NCI-H748 (cell line): ENCODE measurements at regions not wholly inside any gene's neighbourhood (a gene's known extent, or its start where the extent isn't known, plus 50 kb on each side); places are given as distances from the start of the nearest gene placed in this dataset.
"Not testable (repeated sequence)": the region's sequence is repeated elsewhere in the genome, so short reads cannot be mapped to it uniquely, and the experiment has no call there.

Experiments
- DNase-seq: peaks from one replicate; lab custom pipeline; 2025; ENCODE audit not compliant: unreplicated experiment; lab: John Stamatoyannopoulos, UW

GRCh38 chr11:104776501-104777170 is 121.6 kb downstream of the CASP12 start:
- DNase-seq: no peak

GRCh38 chr11:104774578-104774977 is 123.7 kb downstream of the CASP12 start:
- DNase-seq: no peak

GRCh38 chr11:104772806-104773241 is 125.4 kb downstream of the CASP12 start:
- no peak for DNase-seq

DNA sequence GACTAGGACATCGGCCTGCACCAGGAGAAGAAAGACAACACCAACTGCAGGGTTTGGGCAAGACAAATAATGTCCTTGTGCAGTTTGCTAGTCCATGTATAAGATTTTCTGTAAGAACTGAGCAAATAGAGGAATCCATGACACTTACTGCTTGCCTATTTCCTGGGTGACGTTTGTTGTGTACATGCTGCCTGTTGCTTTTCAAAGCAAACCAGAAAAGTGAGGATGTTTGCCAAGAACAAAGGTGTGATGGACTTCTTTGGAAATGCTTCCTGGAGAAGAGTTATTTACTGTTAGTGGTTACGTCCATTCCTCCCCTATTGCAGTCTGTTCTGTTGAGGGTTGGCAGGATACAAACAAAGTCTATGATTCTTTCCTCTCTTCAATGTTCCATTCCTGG is 126.5 kb downstream of the CASP12 start:
- DNase-seq: no peak

DNA sequence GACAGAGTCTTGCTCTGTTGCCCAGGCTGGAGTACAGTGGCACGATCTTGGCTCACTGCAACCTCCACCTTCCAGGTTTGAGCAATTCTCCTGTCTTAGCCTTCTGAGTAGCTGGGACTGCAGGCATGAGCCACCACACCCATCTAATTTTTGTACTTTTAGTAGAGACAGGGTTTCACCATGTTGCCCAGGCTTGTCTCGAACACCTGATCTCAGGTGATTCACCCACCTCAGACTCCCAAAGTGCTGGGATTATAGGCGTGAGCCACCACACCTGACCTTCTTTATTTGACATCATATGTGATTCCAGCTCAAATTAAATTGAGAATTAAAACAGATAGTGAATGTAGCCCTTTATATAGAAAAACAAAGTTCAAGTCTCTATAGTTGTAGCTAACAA is 127.2 kb downstream of the CASP12 start:
- DNase-seq: not testable (repeated sequence)

DNA sequence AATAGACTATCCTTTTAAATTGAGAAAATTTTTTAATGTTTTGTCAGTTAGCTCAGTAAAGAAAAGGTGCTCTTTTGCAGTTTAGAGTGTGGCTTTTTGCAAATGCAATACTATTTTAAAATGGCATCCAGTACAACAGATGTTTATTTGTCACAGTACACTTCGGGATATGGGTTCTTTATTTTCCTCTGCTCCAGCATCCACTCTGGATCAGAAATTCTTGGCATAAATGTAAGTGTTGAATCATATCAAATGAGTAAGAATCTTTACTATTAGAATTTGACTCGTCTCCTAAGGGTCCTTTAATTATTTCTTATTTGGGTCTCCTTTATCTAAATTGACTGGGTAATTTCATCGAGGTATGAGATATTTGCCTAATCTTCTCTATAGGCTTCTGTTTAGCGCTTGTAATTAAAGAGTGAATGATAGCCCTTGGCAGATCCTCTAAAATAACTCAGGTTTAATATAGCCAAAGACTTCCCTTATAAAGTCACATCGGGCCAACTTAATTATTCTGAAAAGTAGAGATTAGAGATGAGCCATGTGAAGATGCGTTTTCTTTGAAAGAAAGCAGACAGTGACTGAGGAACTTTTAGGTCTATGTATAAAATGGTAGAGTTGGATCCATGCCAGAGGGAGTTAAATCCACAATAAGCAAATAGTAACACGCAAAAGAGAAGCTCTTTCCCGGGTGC is 132.7 kb downstream of the CASP12 start:
- no peak for DNase-seq

- DNase-seq: no peak
Measured at GRCh38 chr11:104764710-104765045, 133.6 kb downstream of the CASP12 start.

DNA sequence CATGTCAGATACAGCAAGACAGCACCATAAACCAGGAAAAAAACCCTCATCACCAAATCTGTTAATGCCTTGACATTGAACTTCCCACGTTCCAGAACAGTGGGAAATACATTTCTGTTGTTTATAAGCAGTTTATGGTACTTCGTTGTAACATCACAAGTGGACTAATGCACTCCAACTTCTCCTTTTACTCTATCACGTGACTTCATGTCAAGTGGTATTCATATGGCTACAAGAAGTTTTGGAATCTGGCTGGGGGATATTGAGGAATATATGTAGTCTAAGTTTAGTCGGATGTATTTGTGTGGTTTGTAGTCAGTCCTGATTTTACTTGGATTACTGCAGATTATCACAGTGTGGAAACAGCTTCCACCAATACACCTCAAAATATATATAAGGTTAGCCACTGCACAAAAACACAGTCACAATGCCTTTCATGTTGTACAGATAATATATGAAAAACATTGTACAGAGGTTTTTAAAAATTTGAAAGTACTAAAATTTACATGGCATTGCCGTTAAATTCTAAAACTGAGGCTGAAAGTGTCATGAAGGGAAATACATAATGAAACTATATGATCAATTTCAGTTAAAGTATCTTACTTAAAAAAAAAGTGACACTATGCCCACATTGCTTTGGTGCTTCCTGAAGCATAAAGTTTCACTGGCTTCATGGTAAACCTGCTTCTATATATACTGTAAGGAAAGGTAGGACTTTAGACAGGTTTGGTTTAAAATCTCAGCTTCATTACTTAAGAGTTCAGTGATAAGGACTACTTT is 134.1 kb downstream of the CASP12 start:
- DNase-seq: no peak

DNA sequence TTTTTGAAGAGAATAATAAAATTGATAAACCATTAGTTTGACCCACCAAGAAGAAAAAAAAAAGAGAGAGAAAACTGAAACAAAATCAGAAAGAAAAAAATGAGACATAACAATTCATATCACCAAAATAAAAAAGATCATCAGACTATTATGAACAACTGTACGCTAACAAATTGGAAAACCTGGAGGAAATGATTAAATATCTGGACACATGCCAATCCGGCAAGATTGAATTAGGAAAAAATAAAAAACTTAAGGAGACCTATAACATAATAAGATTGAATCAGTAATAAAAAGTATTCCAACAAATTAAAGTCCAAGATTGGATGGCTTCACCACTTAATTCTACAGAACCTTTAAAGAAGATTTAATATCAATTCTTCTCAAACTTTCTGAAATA is 136.7 kb downstream of the CASP12 start:
- no peak for DNase-seq

GRCh38 chr11:104759464-104759863 is 138.8 kb downstream of the CASP12 start:
- no peak for DNase-seq

DNA sequence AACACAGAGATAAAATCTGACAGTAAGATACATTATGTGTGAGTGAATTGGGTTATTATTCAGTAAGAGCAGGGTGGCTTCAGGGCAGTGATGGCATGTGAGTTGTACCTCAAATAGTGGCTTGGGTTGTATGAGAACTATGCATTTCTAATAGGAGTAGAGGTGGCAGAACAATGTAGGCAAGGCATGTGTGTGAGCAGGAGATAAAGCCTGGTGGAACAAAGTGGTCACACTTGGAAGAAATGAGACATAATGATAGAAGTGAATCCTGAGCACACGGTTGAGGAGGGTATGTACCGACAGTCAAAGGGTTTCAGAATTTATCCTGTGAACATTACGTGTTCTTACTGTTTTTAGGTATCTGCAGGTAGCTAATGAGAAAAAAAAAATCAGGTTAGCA is 159.3 kb downstream of the CASP12 start:
- no peak for DNase-seq

- DNase-seq: no peak
Measured at GRCh38 chr11:104738208-104738607, 160.1 kb downstream of the CASP12 start.

DNA sequence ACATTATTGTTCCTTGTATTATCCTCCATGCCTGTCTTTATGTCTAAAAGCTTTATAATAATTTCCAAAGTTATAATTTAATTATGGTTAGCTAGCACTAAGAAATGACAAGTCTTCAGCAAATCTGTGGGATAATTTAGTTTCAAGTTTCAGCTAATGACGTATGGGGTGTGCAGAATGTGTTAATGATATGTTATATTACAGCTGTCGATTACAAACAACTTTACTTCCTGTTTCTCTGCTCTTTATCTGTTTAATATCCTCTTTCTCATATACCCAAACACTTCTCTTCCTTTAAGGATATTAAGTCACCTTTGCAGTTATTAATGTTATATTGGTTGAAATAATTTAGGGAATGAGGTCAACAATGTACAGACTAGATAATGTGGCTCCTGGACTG is 161.8 kb downstream of the CASP12 start:
- no peak for DNase-seq

DNA sequence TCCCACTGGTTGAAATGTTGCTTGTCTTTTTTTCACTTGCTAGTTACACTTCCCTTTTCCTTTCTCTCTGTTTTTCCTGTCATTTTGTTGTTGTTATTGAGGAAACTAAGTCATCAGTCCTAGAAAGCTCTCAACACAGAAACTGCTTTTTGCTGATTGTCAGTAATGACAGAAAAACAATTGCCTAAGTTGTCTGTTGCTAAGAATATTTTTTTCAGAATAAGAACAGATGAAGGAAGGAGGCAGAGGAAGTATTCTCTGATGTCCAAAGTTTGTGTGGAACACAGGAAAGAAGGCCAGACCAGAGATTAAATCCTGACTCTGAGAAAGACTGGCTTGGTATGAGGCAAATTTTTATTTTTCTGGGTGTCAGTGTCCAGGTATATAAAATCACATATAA is 163.3 kb downstream of the CASP12 start:
- no peak for DNase-seq

GRCh38 chr11:104731890-104732289 is 166.4 kb downstream of the CASP12 start:
- no peak for DNase-seq

DNA sequence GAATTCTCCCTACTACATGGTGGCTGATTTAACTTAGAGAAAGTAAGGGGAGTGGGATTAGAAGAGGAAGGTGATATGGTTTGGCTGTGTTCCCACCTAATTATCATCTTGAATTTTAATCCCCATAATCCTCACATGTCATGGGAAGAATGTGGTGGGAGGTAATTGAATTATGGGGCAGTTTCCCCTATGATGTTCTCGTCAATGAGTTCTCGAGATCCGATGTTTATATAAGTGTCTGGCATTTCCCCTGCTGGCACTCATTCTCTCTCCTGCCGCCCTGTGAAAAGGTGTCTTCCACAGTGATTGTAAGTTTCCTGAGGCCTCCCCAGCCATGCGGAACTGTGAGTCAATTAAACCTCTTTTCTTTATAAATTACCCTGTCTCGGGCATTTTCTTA is 169.3 kb downstream of the CASP12 start:
- no peak for DNase-seq

- DNase-seq: no peak
Measured at GRCh38 chr11:104727768-104728167, 170.5 kb downstream of the CASP12 start.

GRCh38 chr11:104727095-104727494 is 171.2 kb downstream of the CASP12 start:
- DNase-seq: no peak

DNA sequence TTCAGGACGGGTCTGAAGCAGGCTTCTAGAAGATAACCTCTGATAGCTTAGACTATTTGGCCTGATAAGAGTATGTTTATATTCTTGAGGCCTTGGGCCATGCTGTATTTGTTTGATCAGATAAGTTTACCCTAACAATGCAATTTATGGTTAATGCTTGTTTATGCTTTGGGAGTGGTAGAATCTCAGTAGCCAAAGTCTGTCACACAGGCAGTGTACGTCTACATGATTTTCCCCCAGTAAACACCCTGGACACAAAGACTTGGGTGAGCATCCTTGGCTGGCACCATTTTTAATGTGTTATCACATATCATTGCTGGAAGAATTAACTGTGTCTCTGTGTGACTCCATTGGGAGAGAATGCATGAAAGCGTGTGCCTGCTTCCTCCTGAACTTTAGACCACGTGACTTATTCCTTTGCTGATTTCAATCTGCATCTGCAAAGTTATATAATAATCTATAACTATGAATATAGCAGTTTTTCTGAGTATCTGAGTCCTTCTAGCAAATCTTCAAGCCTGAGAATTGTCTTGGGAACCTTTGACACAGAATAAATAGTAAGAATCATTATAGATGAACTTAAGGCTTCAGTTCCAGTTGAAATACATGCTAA is 172.4 kb downstream of the CASP12 start:
- DNase-seq: no peak

DNA sequence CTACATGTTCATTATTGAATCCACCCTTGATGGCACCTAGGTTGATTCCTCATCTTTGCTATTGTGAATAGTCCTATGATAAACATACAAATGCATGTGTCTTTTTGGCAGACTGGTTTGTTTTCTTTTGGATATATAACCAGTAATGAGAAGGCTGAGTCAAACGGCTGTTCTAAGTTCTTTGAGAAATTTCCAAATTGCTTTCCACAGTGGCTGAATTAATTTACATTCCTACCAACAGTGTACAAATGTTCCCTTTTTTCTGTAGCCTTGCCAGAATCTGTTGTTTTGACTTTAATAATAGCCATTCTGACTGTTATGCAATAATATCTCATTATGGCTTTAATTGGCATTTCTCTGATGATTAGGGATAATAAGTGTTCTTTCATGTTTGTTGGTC is 184.9 kb downstream of the CASP12 start:
- DNase-seq: no peak

- DNase-seq: no peak
Measured at GRCh38 chr11:104705490-104706190, 192.6 kb downstream of the CASP12 start.
